ENCODE measurements at regions not wholly inside any gene's neighbourhood (a gene's known extent, or its start where the extent isn't known, plus 50 kb on each side); places are given as distances from the start of the nearest gene placed in this dataset.
A peak's percentile ranks its signal among the peaks of the same experiment; 100 is the strongest.
"Not testable (repeated sequence)": the region's sequence is repeated elsewhere in the genome, so short reads cannot be mapped to it uniquely, and the experiment has no call there.

DNA sequence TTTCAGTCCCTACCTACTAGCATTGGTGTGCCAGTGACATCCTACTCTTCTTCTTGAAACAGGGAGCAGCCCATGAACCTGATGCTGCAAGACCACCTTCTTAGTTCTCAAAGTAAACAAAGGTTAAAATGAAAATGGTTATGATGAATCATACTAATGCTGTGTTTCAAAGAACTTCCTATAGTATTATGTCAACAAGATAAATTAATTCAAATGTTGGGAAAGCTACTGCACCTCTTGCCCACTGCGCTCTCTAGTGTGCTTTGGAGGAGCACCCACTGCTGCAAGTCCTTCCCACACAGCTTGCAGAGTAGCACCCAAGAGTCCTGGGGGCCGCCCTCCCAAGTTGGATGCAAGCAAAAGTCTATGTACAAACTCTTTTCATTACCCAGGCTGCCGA is 81.1 kb downstream of the CD200R1L start:
- DNase-seq (ENCODE audit: low read depth) = no peak

DNA sequence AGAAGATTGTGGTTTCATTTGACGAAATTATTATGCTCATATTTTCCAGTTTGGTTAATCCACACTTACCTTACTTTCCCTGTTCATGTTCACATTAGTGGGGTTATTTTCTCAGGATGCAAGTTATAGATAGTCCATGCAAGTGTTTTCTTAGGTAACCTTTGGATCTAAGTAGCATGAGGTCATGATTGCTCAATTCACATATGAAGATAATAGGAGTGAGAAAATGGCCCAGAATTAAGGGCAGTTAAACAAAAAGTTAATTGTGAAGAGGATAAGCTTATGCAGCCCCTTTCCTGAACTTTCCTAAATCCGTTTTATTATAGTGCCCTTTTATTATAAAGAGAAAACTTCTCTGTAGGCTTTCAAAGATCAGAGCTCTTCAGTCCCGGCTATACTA is 83.4 kb downstream of the CD200R1L start:
- no peak for DNase-seq (ENCODE audit: low read depth)

DNA sequence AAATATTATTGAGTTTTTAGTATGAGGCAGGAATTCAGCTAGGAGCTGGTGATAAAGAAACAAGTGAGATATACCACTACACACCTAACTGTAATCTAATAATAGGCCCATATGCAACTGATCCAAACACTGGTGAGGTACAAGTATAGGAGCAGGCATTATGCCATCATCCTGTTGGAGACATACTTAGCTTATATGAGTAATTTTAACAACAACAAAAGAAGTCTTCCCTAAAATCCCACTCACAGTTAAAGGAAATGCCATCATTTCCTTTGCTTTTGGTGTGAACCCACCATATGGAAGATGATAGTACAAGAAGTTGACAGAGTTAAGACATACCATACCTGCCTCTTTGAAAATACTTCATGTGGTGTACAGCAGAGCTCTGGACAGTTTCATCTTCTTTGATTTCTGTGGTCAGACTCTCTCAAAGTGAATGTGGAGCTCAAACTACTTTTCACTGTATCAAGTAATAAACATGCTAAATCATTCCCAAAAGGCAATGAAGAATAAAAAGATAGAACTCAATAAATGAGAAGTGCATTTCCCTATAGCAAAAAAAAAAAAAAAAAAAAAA is 85.5 kb downstream of the CD200R1L start:
- DNase-seq (ENCODE audit: low read depth) = no peak

DNA sequence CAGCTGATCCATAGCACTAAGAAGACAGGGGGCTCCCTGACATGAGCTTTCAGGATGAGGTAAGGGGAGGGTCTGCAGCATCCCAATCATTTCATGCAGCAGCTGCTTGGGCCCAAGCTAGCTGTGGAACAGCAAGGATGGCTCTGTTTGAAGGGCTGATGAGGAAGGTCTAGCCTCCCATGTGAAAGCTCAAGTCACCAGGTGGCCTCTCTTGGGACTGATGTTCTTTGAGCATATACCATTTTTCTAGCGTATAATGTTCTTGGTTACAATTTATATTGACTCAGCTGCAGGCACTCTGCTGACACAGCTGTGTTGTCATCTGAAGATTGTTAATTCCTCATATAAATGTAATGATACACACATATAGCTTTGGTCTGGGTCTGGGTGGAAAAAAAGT is 87.0 kb downstream of the CD200R1L start:
- no peak for DNase-seq (ENCODE audit: low read depth)

DNA sequence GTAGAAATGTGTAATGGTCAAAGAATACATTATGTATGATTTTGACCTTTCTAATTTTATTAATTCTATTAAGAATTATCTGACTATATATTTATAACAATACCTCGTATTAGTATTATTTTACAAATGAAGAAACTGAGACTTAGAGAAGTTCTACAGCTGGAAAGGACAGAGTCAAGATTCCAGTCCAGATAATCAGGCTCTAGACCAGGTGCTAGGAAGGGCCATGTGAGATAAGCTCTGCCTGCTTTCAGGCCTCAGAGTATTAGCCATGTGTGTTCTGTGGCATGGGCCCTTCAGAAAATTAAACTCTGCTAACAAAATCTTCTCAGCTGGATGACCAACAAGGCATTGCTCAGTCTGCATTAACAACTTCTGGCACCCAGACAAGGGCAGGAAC is 87.5 kb downstream of the CD200R1L start:
- DNase-seq (ENCODE audit: low read depth) = no peak

DNA sequence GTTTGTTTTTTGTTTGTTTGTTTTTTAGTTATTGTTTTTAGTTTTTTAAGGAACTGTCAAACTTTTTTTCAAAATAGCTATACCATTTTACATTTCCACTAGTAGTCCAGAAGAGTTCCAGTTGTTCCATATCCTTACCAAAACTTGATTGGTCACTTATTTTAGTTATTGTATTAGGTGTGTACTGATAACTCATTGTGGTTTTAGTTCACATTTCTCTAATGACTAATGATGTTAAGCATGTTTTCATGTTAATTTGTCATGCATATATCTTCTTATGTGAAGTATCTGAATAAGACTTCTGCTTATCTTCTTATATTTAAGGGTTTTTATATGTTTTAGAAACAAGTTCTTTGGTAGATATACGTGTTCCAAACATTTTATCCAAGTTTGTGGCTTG is 89.5 kb downstream of the CD200R1L start:
- DNase-seq (ENCODE audit: low read depth) = no peak

DNA sequence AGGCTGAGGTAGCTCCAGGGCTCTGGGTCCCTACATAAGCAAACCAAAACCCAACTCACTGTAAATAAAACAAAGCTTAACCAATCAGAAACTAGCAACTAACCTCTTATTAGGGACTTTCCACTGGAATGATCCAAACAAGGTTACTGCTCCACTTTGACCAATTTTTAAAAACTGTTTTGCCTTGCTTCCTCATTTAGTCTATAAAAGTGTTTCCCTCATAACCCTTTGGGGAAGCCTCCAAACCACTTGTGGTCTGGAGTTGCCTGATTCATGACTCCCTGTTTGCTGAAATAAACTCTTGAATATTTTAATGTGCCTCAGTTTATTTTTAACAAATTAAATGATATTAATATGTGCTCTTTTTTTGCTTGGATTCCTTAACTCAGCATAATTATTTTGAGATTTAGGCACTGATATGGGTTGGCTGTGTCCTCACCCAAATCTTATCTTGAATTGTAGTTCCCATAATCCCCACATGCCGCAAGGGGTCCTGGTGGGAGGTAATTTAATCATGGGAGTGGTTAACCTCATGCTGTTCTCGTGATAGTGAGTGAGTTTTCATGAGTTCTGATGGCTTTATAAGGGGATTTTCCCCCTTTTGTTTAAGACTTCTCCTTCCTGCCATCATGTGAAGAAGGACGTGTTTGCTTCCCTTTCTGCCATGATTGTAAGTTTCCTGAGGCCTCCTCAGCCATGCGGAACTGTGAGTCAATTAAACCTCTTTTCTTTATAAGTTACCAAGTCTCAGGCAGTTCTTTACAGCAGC is 90.6 kb downstream of the CD200R1L start:
- DNase-seq (ENCODE audit: low read depth) = no peak

DNA sequence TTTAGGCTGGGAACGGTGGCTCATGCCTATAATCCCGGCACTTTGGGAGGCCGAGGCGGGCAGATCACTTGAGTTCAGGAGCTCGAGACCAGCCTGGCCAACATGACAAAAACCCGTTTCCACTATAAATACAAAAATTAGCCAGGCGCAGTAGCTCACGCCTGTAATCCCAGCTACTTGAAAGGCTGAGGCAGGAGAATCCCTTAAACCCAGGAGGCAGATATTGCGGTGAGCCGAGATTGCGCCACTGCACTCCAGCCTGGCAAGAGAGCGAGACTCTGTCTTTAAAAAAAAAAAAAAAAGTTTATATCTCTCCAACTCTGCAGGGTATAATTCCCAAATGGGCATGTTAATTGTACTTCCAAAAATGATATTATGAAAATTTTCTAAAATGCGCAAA is 91.6 kb downstream of the CD200R1L start:
- DNase-seq (ENCODE audit: low read depth) = not testable (repeated sequence)

DNA sequence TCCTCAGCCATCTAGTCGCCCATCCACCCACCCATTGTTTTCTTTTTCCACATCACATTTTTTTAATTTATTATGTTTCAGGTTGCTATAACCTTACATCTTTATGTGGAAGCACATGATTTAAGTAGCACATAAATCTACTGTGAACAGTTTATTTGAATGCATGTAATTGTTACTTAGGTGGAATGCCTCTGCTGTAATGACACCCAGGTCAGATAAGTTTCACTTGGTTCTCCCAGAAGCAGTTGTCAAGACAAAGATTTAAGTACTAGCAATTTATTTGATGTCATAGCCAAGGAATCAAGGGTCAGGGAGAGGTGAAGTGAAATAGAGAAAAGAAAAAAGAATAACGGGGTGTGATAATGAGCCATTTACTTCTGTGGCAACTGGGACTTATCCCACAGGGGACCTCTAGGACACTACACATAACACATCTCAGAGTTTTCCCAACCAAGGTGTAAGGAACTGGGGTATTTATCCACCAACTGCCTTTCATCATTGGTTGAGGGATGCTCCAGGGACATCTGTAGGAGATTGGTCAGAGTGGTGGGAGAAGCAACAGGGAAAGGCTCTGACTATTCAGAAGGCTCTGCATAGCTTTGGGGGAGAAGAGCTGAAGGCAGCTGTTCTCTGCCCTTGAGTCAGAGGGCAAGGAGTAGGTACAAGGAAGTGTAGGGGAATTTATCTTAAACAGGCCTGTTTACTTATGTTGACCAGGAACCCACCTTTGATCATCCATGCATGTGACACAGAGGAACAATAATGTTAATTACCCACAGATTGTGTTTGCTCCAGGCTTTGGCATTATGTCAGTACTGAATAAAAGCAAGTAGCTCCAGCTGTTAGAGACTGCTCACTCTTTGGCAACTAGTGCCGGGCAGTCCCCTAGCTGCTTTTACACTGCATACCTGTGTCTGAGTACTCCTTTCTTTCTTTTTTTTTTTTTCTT is 94.8 kb downstream of the CD200R1L start:
- no peak for DNase-seq (ENCODE audit: low read depth)

DNA sequence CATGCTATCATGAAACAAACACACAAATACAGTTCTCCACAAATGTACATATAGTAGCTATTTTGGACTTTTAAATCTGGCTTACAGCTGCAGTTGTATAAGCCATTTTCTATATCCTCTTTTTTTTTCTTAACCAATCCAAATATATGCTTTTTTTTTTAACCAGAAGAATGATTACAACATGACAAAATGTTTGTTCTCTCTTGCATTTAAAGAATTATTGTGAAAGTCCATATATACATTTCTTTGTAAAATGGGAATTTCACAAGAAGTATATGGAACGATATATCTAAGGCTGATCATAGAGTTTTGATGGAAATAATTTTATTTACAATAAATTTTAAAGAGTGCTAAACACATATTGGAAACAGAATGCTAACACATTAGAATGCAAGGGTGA is 95.6 kb downstream of the CD200R1L start:
- no peak for DNase-seq (ENCODE audit: low read depth)

DNA sequence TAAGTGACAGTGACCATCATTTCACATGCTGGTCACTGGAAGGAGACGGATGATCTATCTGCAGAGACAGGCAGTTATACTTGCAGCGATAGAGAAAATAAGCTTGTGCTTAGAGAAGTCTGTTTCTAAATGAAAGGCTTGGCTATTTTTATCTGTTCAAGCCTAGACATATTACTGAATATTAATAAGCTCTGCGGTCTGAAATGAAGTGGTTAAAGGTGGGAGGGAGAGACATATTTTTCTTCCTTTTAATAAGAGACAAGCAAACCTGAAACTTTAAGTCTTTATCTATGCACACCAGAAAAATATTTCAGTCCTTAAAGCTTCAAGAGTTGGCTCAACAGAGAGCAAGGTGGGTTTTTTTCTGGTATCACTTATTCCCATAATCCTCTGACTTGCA is 99.0 kb downstream of the CD200R1L start:
- DNase-seq (ENCODE audit: low read depth) = no peak

DNA sequence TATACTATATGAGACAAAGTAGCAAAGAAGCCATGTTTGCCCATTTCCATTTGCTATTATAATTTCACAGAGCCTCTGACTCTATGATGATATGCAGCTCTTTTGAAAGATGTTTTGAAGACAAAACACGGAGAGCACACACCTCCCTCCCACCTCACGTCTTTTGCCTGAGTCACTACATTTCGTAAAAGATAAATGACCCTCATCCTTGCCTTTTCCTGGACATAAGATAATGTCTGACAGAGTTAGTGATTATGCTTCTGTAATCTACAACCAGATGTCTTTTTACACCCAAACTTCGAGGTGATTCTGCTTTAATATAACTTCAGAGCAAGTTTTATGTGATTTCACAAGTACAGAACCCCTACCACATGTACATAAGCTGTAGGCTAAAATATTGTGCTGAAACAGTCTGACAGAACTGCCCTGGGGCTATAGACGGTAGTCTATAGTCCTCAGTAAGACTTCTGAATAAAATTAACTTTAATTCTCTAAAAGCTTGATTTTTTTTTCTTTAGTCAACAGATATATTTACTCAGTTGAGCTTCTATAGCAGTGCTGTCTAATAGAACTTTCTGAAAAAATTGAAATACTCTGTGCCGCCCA is 99.9 kb downstream of the CD200R1L start:
- no peak for DNase-seq (ENCODE audit: low read depth)

DNA sequence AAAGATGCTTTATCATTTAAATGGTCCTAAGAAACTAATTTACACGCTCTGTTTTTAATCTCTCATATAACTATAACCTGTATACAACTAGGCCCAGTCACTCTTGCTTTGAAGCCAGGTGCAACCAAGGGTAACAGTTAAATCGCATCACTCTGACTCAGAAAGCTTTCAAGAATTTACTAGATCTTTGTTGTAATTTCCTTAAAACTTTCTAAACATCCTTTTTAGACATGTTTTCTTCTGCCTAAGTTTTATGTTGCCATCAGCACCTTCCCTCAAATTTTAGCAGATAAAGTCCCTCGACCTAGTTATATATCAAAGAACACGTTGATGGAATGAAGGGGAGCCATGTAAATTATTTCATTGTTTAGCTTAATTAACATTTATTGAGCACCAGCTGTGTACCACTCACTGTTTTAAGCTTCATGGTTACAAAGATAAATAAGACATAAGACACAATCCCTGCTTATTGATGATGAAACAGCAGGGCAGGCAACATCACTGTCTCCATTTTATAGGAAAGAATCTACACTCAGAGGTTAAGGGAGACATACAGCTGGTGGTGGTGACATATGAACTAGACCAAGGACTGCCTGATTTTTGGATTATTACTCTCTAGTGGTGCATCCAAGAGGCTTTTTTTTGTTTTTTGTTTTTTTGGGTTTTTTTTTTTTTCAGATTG is 101.0 kb downstream of the CD200R1L start:
- no peak for DNase-seq (ENCODE audit: low read depth)

DNA sequence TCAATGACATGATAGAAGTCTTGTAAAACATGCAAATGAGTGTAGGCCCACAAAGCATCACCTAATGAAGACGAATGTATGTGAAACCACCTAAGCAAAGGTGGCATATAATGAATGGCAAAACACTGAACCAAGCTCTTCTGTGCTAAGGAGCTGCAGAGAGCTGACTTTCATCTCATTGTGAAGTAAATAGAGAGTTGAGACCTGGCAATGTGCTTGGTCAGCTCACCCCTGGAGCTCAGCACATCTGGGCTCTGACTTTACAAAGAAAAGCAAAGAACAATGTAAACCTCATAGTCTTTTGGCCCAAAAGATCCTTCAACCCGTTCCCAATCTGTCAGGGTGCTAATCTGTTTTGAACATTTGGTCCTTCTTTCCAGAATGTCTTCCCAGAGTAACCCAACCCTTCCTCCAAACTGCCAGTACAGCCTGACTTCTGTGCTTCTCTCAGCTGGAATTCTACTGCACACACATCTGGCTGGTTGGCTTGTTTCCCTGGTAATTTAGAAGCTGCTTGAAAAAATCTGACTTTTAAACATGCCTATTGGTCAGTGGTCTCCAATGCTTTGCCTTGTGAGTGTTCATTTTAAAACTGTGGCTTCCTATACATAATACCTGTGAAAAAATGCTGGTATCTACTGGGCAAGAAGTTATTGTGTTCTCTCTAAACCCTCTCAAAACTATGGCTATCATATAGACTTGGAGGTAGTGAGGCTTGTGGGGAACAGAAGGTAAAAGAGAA is 101.7 kb downstream of the CD200R1L start:
- DNase-seq (ENCODE audit: low read depth) = peak; percentile 75

DNA sequence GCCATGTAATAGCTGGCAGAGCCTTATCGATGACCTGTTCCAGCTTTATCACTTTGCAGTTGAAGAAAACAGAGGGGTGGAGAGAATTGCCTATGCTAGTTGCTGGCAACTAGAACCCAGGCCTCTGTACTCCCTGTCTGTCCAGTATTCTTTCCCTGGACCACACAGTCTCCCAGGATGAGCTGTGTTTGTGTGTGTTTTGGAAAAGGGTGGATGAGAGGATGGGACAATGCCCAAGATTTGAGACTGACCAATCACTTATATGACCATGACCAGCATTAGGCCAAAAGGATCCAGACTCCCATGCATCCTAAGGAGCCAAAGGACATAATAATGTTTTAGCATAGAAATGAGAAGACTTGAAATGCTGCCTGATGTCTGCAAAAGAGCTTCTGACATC is 102.6 kb downstream of the CD200R1L start:
- DNase-seq (ENCODE audit: low read depth) = peak; percentile 62

DNA sequence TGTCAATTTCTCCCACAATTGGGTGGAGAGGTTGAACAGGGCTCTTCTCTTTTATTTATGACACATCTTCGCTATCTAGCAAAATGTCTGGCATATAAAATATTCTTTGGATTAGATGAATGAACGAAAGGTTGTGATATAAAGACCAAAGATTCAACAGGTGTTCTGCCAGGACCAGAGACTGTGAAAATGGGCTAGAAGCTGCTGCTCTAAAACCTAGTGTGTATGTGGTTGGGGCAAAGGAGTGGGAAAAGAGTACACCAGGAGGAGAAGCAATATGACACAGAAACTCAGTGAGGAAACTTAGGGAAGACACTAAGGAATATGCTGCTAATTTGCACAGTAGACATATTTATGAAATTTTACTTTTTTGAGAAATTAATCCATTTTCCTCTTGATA is 102.0 kb upstream of the CCDC80 start:
- DNase-seq (ENCODE audit: low read depth) = no peak

DNA sequence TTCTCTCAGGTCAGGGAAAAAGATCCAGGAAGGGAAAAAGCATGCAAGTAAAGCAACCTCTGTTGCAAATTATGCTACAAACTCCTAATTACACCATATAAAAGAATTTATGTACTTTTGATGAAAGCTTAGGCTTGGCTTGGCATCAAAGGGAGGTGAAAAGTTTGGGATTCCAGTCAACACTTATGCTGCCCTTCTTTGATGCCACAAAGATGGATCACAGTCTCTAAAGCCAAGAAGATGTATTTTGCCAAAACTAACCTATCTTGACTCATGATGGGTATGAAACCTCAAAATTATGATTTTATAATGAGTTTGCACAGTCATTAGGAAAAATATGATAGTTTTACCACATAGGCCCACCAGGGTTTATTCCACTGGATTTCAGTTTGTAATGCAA is 101.0 kb upstream of the CCDC80 start:
- DNase-seq (ENCODE audit: low read depth) = no peak

DNA sequence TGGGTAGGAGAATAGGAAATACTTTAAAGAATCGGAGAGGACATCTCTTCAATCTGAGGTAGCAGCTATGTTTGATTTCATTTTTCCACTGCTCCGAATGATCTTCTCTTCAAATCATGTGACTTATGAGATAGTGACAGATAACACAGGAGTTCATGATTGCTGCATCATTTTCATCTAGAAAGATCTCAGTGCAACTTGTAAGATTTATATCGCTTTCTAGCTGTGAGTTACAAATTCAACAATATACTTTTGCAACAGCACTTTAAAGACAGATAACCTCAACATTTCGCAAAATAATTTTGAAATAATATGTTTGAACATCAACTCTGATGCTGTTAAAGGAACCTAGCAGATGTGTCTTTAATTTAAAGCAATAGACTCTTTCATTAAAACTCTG is 99.9 kb upstream of the CCDC80 start:
- no peak for DNase-seq (ENCODE audit: low read depth)

DNA sequence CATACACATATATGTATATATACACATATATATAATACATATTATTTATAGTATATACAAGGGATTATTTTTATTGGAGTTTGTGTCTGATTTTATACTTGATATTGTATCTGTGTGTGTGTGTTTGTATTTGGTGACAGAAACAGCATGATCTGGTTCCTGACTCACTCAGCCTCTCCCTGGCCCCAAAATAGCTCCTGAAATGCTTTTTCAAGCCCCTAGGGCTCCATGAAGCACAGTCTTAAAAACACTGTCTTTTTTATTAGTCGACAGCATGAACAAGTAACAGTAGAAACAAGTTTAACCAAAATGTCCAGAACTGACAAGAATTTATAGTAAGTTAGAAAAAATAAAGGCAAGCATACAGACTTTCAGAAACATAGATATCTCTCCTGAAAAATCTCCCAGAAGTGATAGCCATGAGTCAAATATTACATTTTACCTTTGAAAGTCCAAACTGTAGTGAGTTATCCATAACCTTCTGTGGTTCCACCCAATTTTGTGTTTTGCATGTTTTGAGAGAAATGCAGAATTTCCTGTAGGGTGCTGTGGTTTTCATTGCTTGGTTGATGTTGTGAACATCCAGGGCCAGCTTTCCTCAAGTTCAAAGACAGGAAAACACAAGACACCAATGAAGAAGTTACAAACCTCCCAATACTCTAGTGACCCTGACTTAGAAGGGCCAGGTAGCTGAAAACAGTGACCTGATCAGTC is 98.5 kb upstream of the CCDC80 start:
- DNase-seq (ENCODE audit: low read depth) = no peak

DNA sequence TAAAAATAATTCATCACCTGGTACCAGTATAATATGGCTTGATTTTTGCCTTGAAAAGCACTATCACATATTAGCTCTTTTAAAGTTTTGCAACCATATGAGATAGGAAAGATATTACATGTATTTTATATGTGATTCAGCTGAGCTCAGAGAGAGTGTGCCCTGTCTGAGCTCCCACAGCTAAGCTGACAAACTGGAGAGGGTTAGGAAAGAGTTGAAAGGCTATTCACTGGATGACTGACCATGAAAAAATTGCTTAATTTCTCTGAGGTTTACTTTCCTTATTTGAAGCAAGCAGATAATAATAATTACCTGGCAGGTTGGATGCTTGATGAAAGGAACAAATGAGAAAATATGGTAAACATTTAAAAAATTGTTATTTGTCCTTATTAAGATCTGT is 97.4 kb upstream of the CCDC80 start:
- DNase-seq (ENCODE audit: low read depth) = no peak

Data from forelimb muscle (tissue), 1 donor.